GM23248 (cell line): ENCODE measurements at regions not wholly inside any gene's neighbourhood (a gene's known extent, or its start where the extent isn't known, plus 50 kb on each side); places are given as distances from the start of the nearest gene placed in this dataset.

ENCODE experiments used
- EZH2 ChIP-seq: fragments of 200-600 bp; sonication (generic); IDR thresholded peaks from 2 replicates; pipeline ENCODE4 v1.6.1; 2018; ENCODE audit warnings: antibody characterized with exemption, mild to moderate bottlenecking; ENCODE audit not compliant: insufficient read depth, poor library complexity, severe bottlenecking
- EZH2phosphoT487 ChIP-seq: fragments of 200-600 bp; sonication (generic); IDR thresholded peaks from 2 replicates; pipeline ENCODE4 v1.6.1; 2018; ENCODE audit warnings: antibody characterized with exemption, moderate library complexity, mild to moderate bottlenecking, low read depth; ENCODE audit not compliant: insufficient read depth

DNA sequence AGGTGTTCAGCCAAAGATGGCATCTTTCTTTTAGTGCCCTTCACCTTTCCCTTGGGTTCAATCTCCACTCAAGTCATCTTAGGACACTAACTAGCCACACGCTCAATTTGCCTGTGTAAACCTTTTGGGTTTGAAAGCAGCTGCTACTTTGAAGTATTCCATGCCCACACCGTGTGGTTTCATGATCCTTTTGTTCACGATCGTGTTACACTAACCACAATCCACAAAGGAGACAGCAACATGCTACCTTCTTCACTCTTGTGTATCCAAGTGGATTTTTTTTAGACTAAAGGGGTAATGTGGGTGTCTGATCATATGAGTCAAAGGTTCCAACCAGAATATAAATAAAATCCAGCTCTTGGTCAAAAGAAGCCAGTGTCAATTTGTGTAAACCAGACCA, 122.7 kb upstream of the FAR2 start:
- TF ChIP-seq EZH2 (no peak), EZH2phosphoT487 (no peak)
